Upper lobe of right lung (tissue), 1 donor: ENCODE measurements at regions not wholly inside any gene's neighbourhood (a gene's known extent, or its start where the extent isn't known, plus 50 kb on each side); places are given as distances from the start of the nearest gene placed in this dataset.
A peak's percentile ranks its signal among the peaks of the same experiment; 100 is the strongest.

Source experiments
- ATAC-seq: fragments of 200-7000 bp; cut with Tn5 transposase; one replicate; pipeline ENCODE4 v1.9.1; 2020; ENCODE audit warnings: mild to moderate bottlenecking, moderate library complexity
- DNase-seq: peaks from one replicate; pipeline ENCODE4 v3.0.0-alpha.2; 2020
- H3K27ac ChIP-seq: fragments of 200-600 bp; one replicate; pipeline ENCODE4 v1.8.0; 2022
- H3K27me3 ChIP-seq: fragments of 200-600 bp; one replicate; pipeline ENCODE4 v1.8.0; 2022; ENCODE audit warnings: mild to moderate bottlenecking
- H3K36me3 ChIP-seq: fragments of 200-600 bp; one replicate; pipeline ENCODE4 v1.8.0; 2022
- H3K4me1 ChIP-seq: fragments of 200-600 bp; one replicate; pipeline ENCODE4 v1.8.0; 2022
- H3K4me3 ChIP-seq: fragments of 200-600 bp; one replicate; pipeline ENCODE4 v1.8.0; 2022; ENCODE audit warnings: mild to moderate bottlenecking
- H3K9me3 ChIP-seq: fragments of 200-600 bp; one replicate; pipeline ENCODE4 v1.8.0; 2022
- CTCF ChIP-seq: fragments of 200-600 bp; IDR thresholded peaks from one replicate; pipeline ENCODE4 v1.8.0; 2022; ENCODE audit warnings: antibody characterized with exemption
- intact Hi-C: fragments of 100-400 bp; cut with DNase I; formaldehyde crosslinking; loops from one replicate; pipeline ENCODE4 v1.11.0; 2022
- donor health status: DM: no; HTN: yes; CAD: no; lungs with severe emphysema.

DNA sequence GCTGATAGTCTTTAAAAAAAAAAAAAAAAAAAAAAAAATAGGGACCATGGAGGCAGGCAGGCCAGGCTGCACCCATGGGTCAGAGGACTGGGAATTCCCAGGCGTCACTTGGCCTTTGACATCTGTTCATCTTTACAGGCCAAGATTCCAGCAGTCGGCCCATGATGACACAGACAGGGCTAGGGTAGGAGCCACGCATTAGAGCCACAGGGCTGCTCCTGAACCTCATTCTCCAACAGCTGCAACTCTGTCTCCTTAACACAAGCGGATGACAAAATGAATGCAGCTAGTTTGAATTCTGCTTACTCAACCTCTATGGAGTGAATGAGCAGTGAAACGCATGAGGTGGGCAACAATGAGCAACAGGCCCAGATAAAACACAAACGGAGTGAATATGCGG, 126.4 kb downstream of the LY86 start:
- Histone ChIP-seq H3K36me3 (no peaks in the 10 kb centered on the region), H3K4me3 (no peak overlapping the region), H3K4me1 (peaks cover 33% of the 10 kb centered on the region), H3K27ac (no peak overlapping the region), H3K9me3 (no peaks in the 10 kb centered on the region), H3K27me3 (no peaks in the 10 kb centered on the region)
- intact Hi-C loops: no loop called here
- TF ChIP-seq CTCF: no peak
- ATAC-seq (no peak), DNase-seq (no peak)

DNA sequence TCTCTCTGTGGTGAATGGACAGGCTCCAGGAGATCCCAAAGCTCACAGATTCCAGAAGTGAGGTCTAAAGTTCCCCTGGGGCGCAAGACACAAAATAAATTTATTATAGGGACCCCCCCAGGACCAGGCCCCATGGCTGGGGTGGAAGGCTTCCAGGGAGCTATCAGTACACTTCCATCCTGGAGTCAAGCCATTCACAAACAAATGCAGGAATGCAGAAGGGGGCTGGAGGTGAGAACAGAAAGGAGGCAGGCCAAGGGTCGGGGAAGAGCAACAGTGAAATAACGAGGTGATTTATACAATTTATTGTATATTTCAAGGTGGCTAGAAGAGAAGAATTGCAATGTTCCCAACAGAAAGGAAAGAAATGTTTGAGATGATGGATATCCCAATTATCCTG, 126.9 kb downstream of the LY86 start:
- Histone ChIP-seq H3K27me3 (no peaks in the 10 kb centered on the region), H3K27ac (no peak overlapping the region), H3K9me3 (no peaks in the 10 kb centered on the region), H3K36me3 (no peaks in the 10 kb centered on the region), H3K4me1 (peaks cover 33% of the 10 kb centered on the region), H3K4me3 (no peak overlapping the region)
- DNase-seq: no peak
- intact Hi-C loops: no loop called here
- ATAC-seq: no peak
- no peak for TF ChIP-seq CTCF

DNA sequence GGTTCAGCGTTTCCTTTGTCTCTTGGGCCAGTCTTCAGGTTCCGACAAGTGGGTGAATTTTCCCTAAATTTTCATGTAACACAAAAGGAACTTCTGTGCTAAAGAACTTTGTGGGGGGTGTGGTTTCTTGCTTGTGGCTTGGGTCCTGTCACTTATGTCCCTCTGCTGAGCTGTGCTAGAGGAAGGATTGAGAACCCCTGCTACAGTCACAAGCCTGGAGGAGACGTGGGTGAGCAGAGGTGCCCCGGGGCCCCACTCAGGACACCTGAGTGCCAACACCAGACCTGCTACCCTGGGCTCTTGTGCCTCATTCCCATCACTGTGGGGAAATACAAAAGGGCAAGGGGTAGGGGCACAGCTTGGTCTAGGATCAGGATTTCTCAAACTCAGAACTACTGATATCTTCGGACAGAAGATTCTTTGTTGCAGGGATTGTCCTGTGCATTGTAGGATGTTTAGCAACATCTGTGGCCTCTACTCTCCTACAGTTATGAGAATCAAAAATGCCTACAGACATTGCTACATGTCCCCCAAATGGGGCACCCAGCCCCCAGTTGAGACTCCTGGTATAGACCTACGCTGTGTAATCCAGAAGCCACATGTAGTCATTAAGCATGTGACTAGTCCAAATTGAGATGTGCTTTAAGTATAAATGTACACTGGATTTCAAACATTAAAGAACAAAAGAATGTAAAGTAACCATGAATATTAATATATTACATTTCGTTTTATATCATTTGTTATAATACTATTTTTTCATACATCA, 128.7 kb downstream of the LY86 start:
- no peak overlapping the region for H3K4me3 ChIP-seq
- TF ChIP-seq CTCF: no peak
- no peaks in the 10 kb centered on the region for H3K36me3 ChIP-seq
- DNase-seq: no peak
- no peak overlapping the region for H3K27ac ChIP-seq
- intact Hi-C loops: no loop called here
- H3K9me3 ChIP-seq: no peaks in the 10 kb centered on the region
- H3K27me3 ChIP-seq: no peaks in the 10 kb centered on the region
- no peak for ATAC-seq
- H3K4me1 ChIP-seq: peaks cover 31% of the 10 kb centered on the region

GRCh38 chr6:6717953-6718352, 129.4 kb downstream of the LY86 start:
- intact Hi-C loops: no loop called here
- H3K27ac ChIP-seq: peak overlapping the region; percentile 65
- TF ChIP-seq CTCF: no peak
- no peak overlapping the region for H3K4me3 ChIP-seq
- no peaks in the 10 kb centered on the region for H3K36me3 ChIP-seq
- no peaks in the 10 kb centered on the region for H3K9me3 ChIP-seq
- ATAC-seq: peak; percentile 80
- H3K27me3 ChIP-seq: no peaks in the 10 kb centered on the region
- no peak for DNase-seq
- peaks cover 27% of the 10 kb centered on the region for H3K4me1 ChIP-seq

DNA sequence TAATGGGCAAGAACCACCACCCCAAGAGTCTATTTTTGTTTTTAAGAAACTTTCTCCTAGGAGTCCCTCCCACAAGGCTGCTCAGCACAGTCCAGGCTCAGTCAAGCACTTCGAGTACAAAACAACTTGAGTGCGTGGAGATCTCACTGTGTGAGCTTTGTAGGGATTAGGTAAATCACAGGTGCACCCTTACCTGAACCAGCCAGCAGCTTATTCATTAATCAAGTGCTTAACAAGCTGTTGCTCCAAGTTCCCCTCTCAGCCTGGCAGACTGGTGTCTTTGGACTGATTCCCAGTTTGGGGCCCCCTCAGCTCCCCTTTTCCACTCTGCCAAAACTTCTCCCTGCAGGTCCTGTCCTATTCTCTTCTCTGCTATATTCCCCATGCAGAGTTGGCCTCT, 133.1 kb downstream of the LY86 start:
- no peaks in the 10 kb centered on the region for H3K27me3 ChIP-seq
- DNase-seq (no peak), ATAC-seq (peak; percentile 62)
- no peak overlapping the region for H3K4me3 ChIP-seq
- intact Hi-C loops: loop anchor here (10.0 kb wide), 1 partner anchor 523 kb away; no protein-coding TSS in a partner anchor
- peaks cover 42% of the 10 kb centered on the region for H3K4me1 ChIP-seq
- TF ChIP-seq CTCF: no peak
- peak overlapping the region; percentile 42 for H3K27ac ChIP-seq
- no peaks in the 10 kb centered on the region for H3K36me3 ChIP-seq
- H3K9me3 ChIP-seq: no peaks in the 10 kb centered on the region

DNA sequence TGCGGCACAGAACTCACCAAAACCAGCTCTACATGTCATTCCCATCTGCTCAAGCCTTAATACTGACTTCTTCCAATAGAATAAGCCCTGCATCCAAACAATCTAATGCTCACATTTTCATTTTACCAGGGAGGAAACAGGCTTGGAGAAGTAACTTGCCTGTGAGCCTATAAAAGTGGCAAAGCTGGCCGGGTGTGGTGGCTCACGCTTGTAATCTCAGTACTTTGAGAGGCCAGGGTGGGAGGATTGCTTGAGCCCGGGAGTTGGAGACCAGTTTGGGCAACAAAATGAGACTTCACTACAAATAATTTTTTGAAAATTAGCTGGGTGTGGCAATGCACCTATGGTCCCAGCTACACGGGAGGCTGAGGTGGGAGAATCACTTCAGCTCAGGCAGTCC, 133.7 kb downstream of the LY86 start:
- peak overlapping the region; percentile 42 for H3K27ac ChIP-seq
- no peak for TF ChIP-seq CTCF
- no peak overlapping the region for H3K4me3 ChIP-seq
- intact Hi-C loops: loop anchor here (10.0 kb wide), 1 partner anchor 523 kb away; no protein-coding TSS in a partner anchor
- no peaks in the 10 kb centered on the region for H3K27me3 ChIP-seq
- no peak for ATAC-seq
- no peaks in the 10 kb centered on the region for H3K9me3 ChIP-seq
- DNase-seq: no peak
- H3K36me3 ChIP-seq: no peaks in the 10 kb centered on the region
- peaks cover 42% of the 10 kb centered on the region for H3K4me1 ChIP-seq
